ENCODE measurements at regions not wholly inside any gene's neighbourhood (a gene's known extent, or its start where the extent isn't known, plus 50 kb on each side); places are given as distances from the start of the nearest gene placed in this dataset.
A peak's percentile ranks its signal among the peaks of the same experiment; 100 is the strongest.

- WGBS: 63% methylated on average over 2 of the region's 2 CpGs
- TF ChIP-seq GABPA (IDR thresholded peaks at IDR 0.05 in 1 of 2, conservative IDR thresholded peaks at IDR 0.05 in 1 of 2) (no peak), YY1 (IDR thresholded peaks at IDR 0.05) (no peak), EGR1 (IDR thresholded peaks at IDR 0.05; ENCODE audit: low read depth in 2 of 2) (no peak), FOXA1 (IDR thresholded peaks at IDR 0.05) (peak; percentile 56), RXRA (IDR thresholded peaks at IDR 0.05) (peak in 1 of 2 donors; percentile 19), HNF4G (IDR thresholded peaks at IDR 0.05) (no peak), RAD21 (IDR thresholded peaks at IDR 0.05) (no peak), ZBTB33 (IDR thresholded peaks at IDR 0.05) (no peak), TAF1 (conservative IDR thresholded peaks at IDR 0.05) (no peak), JUND (IDR thresholded peaks at IDR 0.05) (peak; percentile 81 to 91), CTCF (IDR thresholded peaks at IDR 0.05; ENCODE audit: low read depth, low read length, missing input control) (no peak), NR2F2 (IDR thresholded peaks at IDR 0.05) (no peak), HNF4A (conservative IDR thresholded peaks at IDR 0.05) (peak; percentile 47 to 71), SP1 (IDR thresholded peaks at IDR 0.05) (no peak), FOXA2 (IDR thresholded peaks at IDR 0.05) (peak; percentile 85)
- TF ChIP-seq, protein P1, sequence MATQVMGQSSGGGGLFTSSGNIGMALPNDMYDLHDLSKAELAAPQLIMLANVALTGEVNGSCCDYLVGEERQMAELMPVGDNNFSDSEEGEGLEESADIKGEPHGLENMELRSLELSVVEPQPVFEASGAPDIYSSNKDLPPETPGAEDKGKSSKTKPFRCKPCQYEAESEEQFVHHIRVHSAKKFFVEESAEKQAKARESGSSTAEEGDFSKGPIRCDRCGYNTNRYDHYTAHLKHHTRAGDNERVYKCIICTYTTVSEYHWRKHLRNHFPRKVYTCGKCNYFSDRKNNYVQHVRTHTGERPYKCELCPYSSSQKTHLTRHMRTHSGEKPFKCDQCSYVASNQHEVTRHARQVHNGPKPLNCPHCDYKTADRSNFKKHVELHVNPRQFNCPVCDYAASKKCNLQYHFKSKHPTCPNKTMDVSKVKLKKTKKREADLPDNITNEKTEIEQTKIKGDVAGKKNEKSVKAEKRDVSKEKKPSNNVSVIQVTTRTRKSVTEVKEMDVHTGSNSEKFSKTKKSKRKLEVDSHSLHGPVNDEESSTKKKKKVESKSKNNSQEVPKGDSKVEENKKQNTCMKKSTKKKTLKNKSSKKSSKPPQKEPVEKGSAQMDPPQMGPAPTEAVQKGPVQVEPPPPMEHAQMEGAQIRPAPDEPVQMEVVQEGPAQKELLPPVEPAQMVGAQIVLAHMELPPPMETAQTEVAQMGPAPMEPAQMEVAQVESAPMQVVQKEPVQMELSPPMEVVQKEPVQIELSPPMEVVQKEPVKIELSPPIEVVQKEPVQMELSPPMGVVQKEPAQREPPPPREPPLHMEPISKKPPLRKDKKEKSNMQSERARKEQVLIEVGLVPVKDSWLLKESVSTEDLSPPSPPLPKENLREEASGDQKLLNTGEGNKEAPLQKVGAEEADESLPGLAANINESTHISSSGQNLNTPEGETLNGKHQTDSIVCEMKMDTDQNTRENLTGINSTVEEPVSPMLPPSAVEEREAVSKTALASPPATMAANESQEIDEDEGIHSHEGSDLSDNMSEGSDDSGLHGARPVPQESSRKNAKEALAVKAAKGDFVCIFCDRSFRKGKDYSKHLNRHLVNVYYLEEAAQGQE (IDR thresholded peaks at IDR 0.05): no peak
- TF ChIP-seq, protein P2, sequence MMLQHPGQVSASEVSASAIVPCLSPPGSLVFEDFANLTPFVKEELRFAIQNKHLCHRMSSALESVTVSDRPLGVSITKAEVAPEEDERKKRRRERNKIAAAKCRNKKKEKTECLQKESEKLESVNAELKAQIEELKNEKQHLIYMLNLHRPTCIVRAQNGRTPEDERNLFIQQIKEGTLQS (IDR thresholded peaks at IDR 0.05): peak; percentile 77
- TF ChIP-seq, protein P3, sequence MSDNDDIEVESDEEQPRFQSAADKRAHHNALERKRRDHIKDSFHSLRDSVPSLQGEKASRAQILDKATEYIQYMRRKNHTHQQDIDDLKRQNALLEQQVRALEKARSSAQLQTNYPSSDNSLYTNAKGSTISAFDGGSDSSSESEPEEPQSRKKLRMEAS (IDR thresholded peaks at IDR 0.05): no peak
- Histone ChIP-seq H3K36me3 (ENCODE audit: control insufficient read depth in 4 of 4, insufficient read depth in 3 of 4, low read depth in 1 of 4, low read length in 3 of 4) (no peaks in the 10 kb centered on the region), H3K4me3 (ENCODE audit: low read depth in 1 of 3, low read length in 3 of 3) (no peak overlapping the region), H3K9ac (ENCODE audit: low read depth in 1 of 2, low read length in 2 of 2) (no peak overlapping the region), H3K4me1 (ENCODE audit: control insufficient read depth in 4 of 4, insufficient read depth in 4 of 4, low read length in 3 of 4) (no peaks in the 10 kb centered on the region), H3K27me3 (ENCODE audit: control insufficient read depth in 4 of 4, insufficient read depth in 4 of 4, low read length in 3 of 4) (no peaks in the 10 kb centered on the region), H3K27ac (ENCODE audit: low read depth in 1 of 2, low read length in 2 of 2) (no peak overlapping the region), H3K9me3 (ENCODE audit: control insufficient read depth in 4 of 4, low read length in 3 of 4) (no peaks in the 10 kb centered on the region)
- no peak for DNase-seq (ENCODE audit: low spot score)
Observed at GRCh38 chrX:131441033-131441432, 102.8 kb upstream of the OR13H1 start.

All from liver (tissue), 8 donors.